Ascending aorta (tissue), 2 donors: ENCODE measurements at regions not wholly inside any gene's neighbourhood (a gene's known extent, or its start where the extent isn't known, plus 50 kb on each side); places are given as distances from the start of the nearest gene placed in this dataset.

Experiments
- DNase-seq, 2 donors: peaks; one replicate each; pipeline ENCODE4 v3.0.0-alpha.2; 2019; ENCODE audit warnings: low spot score in 2 of 2
- H3K27ac ChIP-seq, 2 donors: fragments of 200-600 bp; sonication (generic); one replicate each; pipeline ENCODE4 v1.5.1; 2016 to 2017; ENCODE audit warnings: mild to moderate bottlenecking in 1 of 2
- H3K27me3 ChIP-seq: fragments of 200-600 bp; sonication (generic); one replicate; pipeline ENCODE4 v1.5.1; 2017
- H3K36me3 ChIP-seq, 2 donors: fragments of 200-600 bp; sonication (generic); one replicate each; pipeline ENCODE4 v1.5.1; 2016
- H3K4me1 ChIP-seq, 2 donors: fragments of 200-600 bp; sonication (generic); one replicate each; pipeline ENCODE4 v1.5.1; 2016 to 2017; ENCODE audit warnings: mild to moderate bottlenecking in 1 of 2
- H3K4me3 ChIP-seq, 2 donors: fragments of 200-600 bp; sonication (generic); one replicate each; pipeline ENCODE4 v1.5.1; 2016 to 2017; ENCODE audit warnings: mild to moderate bottlenecking in 1 of 2
- H3K9me3 ChIP-seq, 2 donors: fragments of 200-600 bp; sonication (generic); one replicate each; pipeline ENCODE4 v1.5.1; 2016
- CTCF ChIP-seq, 3 experiments: fragments of 200-600 bp in 2 of 3; fragments of 450-650 bp in 1 of 3; sonication (generic) in 2 of 3; IDR thresholded peaks; one replicate each; pipeline ENCODE4 v1.5.1; 2016 to 2019; ENCODE audit warnings: antibody characterized with exemption in 3 of 3, mild to moderate bottlenecking in 1 of 3, moderate library complexity in 1 of 3
- intact Hi-C: fragments of 100-400 bp; cut with DNase I; formaldehyde crosslinking; loops from one replicate; pipeline ENCODE4 v1.15.1; 2023

DNA sequence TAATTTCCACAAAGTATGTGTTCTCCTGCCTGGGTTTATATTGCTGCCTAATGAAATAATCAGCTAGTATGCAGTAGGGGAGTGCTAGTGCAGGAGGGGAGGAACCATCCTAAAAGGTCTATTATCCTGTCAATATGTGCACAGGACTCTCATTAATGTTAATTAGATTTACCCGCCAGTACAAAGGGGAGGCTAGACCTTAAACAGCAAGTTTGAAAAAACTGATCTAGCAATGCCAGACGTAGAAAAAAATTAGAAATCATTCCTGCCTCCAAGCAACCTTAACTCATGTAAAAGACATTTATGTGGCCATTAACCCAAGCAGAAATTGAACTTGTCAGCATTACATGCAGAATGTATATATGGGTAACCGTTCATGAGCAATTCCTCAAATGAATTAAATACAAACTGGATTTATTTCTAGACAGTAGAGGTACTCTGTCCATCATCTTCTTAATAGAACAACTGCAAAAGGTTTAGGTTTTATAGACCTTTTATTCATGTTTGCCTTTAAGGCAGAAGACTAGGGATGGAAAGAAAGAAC, 294.3 kb upstream of the TENM3 start:
- intact Hi-C loops: no loop called here
- Histone ChIP-seq H3K36me3 (no peaks in the 10 kb centered on the region), H3K9me3 (no peaks in the 10 kb centered on the region), H3K27ac (no peak overlapping the region), H3K4me1 (no peaks in the 10 kb centered on the region), H3K4me3 (no peak overlapping the region), H3K27me3 (no peaks in the 10 kb centered on the region)
- DNase-seq: no peak
- no peak for TF ChIP-seq CTCF (IDR thresholded peaks at IDR 0.05)

DNA sequence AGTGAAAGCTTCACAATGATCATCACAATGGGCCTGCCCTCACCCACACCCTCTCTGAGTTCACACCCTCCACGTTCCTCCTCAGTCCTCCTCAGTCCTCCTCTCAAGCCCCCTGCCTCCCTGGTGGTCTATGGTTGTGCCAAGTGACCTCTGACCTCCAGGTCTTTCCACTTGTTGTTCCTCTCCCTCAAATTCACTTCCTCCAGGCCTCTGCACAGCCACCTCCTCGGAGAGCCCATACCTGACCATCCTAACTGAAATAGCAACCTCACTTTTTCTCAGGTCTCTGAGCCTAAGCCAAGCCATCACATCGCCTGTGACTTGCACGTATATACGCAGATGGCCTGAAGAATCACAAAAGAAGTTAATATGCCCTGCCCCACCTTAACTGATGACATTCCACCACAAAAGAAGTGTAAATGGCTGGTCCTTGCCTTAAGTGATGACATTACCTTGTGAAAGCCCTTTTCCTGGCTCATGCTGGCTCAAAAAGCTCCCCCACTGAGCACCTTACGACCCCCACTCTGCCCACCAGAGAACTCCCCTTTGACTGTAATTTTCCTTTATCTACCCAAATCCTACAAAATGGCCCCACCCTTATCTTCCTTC, 293.4 kb upstream of the TENM3 start:
- intact Hi-C loops: no loop called here
- no peak overlapping the region for H3K4me3 ChIP-seq
- H3K36me3 ChIP-seq: no peaks in the 10 kb centered on the region
- no peaks in the 10 kb centered on the region for H3K9me3 ChIP-seq
- H3K27me3 ChIP-seq: no peaks in the 10 kb centered on the region
- no peak for DNase-seq
- TF ChIP-seq CTCF (IDR thresholded peaks at IDR 0.05): no peak
- H3K4me1 ChIP-seq: no peaks in the 10 kb centered on the region
- H3K27ac ChIP-seq: no peak overlapping the region

DNA sequence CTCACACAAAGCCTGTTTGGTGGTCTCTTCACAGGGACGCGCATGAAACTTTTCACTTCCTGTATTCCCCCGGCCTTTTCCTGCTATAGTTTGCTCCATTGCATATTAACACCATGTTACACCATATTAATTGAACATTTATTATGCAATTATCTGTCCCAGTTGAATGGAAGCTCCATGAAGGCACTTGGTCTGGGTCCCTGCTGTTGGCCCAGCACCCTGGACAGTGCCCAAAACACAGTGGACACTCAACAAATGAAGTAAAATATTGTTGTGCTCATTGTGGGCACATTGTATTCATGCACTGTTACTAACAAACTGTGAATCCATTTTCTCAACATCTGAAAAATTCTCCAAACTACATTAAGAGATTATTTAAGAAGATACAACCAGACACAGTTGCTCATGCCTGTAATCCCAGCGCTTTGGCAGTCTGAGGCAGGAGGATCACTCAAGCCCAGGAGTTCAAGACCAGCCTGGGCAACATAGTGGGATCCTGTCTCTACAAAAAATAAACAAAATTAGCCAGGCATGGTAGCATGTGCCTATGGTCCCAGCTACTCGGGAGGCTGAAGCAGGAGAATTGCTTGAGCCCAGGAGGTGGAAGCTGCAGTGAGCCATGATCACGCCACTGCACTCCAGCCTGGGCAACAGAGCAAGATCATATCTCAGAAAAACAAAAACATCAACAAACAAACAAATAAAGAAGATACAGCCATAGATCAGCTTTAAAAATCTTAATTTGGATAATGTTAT, 292.7 kb upstream of the TENM3 start:
- H3K27ac ChIP-seq: no peak overlapping the region
- no peak for TF ChIP-seq CTCF (IDR thresholded peaks at IDR 0.05)
- no peaks in the 10 kb centered on the region for H3K27me3 ChIP-seq
- H3K36me3 ChIP-seq: no peaks in the 10 kb centered on the region
- H3K4me1 ChIP-seq: no peaks in the 10 kb centered on the region
- intact Hi-C loops: no loop called here
- H3K4me3 ChIP-seq: no peak overlapping the region
- no peak for DNase-seq
- no peaks in the 10 kb centered on the region for H3K9me3 ChIP-seq

- H3K36me3 ChIP-seq: no peaks in the 10 kb centered on the region
- H3K4me1 ChIP-seq: no peaks in the 10 kb centered on the region
- DNase-seq: no peak
- no peak overlapping the region for H3K27ac ChIP-seq
- H3K4me3 ChIP-seq: no peak overlapping the region
- H3K9me3 ChIP-seq: no peaks in the 10 kb centered on the region
- no peak for TF ChIP-seq CTCF (IDR thresholded peaks at IDR 0.05)
- intact Hi-C loops: no loop called here
- no peaks in the 10 kb centered on the region for H3K27me3 ChIP-seq
Observed at GRCh38 chr4:181951265-181951664, 291.9 kb upstream of the TENM3 start.

DNA sequence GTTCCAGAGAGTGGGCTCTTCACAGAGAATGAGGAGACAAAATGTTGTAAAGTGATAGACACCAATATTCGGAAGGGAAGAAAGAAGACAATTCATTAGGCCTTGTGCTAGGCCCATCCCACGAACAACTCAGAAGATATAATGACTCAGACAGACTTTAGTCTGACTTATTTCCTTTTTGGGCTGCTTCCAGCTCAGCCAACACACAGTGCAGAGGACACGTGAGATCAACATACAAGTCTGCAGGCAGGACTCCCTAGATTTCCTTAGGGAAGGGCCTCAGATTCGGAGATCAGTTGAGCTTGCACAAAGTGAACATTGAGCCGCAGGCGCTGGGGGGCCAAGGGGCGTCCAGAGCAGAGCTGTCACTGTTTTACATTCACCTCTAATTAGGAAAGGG, 290.7 kb upstream of the TENM3 start:
- DNase-seq: no peak
- intact Hi-C loops: no loop called here
- Histone ChIP-seq H3K9me3 (no peaks in the 10 kb centered on the region), H3K27me3 (no peaks in the 10 kb centered on the region), H3K36me3 (no peaks in the 10 kb centered on the region), H3K27ac (no peak overlapping the region), H3K4me1 (no peaks in the 10 kb centered on the region), H3K4me3 (no peak overlapping the region)
- TF ChIP-seq CTCF (IDR thresholded peaks at IDR 0.05): no peak
